Uterus (tissue), 3 donors: ENCODE measurements at regions not wholly inside any gene's neighbourhood (a gene's known extent, or its start where the extent isn't known, plus 50 kb on each side); places are given as distances from the start of the nearest gene placed in this dataset.

Experiments used
- DNase-seq, 2 donors: peaks; one replicate each; pipeline ENCODE4 v3.0.0-alpha.2; 2019 to 2020
- H3K27ac ChIP-seq, 2 donors: fragments of 200-600 bp; sonication (generic); 1 replicate in 1 of 2; 2 replicates in 1 of 2; pipeline ENCODE4 v1.5.1; 2016 to 2018
- H3K27me3 ChIP-seq, 2 donors: fragments of 200-600 bp; sonication (generic); one replicate each; pipeline ENCODE4 v1.5.1; 2018 to 2019; ENCODE audit warnings: control low read depth in 1 of 2
- H3K36me3 ChIP-seq, 2 donors: fragments of 200-600 bp; sonication (generic); one replicate each; pipeline ENCODE4 v1.5.1; 2019; ENCODE audit warnings: control low read depth in 1 of 2
- H3K4me1 ChIP-seq, 2 donors: fragments of 200-600 bp; sonication (generic); one replicate each; pipeline ENCODE4 v1.5.1; 2018 to 2019; ENCODE audit warnings: control low read depth in 1 of 2
- H3K4me3 ChIP-seq, 2 donors: fragments of 200-600 bp; sonication (generic); 1 replicate in 1 of 2; 2 replicates in 1 of 2; pipeline ENCODE4 v1.5.1; 2018 to 2019; ENCODE audit warnings: mild to moderate bottlenecking in 1 of 2
- H3K9me3 ChIP-seq, 2 donors: fragments of 200-600 bp; sonication (generic); one replicate each; pipeline ENCODE4 v1.5.1; 2019; ENCODE audit warnings: control low read depth in 1 of 2
- POLR2A ChIP-seq, 2 donors: fragments of 450-650 bp; IDR thresholded peaks; one replicate each; pipeline ENCODE4 v1.6.1; 2016; ENCODE audit warnings: antibody characterized with exemption in 2 of 2, mild to moderate bottlenecking in 1 of 2, moderate library complexity in 1 of 2
- intact Hi-C: fragments of 100-400 bp; cut with DNase I; formaldehyde crosslinking; loops from one replicate; pipeline ENCODE4 v1.15.1; 2023; ENCODE audit warnings: low total_unique reads
- TF ChIP-seq, protein P1 (sequence below), 4 experiments: fragments of 200-600 bp in 2 of 4; fragments of 450-650 bp in 2 of 4; sonication (generic) in 2 of 4; IDR thresholded peaks; one replicate each; pipeline ENCODE4 v1.5.1; 2016 to 2019; ENCODE audit warnings: antibody characterized with exemption in 4 of 4, mild to moderate bottlenecking in 2 of 4, moderate library complexity in 1 of 4
- donor health status: DM: yes; HTN: yes; CAD: no.

DNA sequence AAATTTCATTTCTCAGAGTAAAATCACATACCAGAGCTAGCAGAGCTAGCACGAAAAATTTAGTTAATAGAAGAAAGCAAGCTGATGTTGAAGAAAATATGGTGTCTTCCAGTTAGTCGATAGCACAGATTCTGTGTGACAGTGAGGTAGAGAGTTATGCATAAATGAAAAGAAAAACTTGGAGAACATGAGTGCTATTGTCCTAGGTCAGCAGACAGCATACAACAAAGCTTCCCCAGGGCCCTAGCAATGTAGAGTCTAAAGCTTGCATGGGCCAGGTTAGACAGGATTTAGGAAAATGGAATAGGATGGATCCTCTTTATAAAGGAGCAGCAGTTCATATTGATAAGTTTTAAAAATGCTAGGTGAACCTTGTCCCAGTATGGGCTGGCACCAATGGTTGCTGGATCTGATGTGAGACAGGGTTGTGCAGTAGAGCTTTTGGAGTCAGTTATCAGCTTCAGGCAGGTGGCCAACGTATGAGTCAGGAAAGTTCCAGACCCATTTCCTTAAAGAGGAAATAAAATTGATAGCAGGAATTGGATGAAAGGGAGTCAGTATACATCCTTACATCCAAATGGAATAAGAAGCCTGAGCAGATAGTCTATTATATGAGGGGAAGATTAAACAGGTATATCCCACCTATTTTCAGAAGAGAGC is 277.2 kb downstream of the FRK start:
- no peaks in the 10 kb centered on the region for H3K4me1 ChIP-seq
- H3K9me3 ChIP-seq = no peaks in the 10 kb centered on the region
- no peak for DNase-seq
- no peaks in the 10 kb centered on the region for H3K27me3 ChIP-seq
- H3K27ac ChIP-seq = no peak overlapping the region
- intact Hi-C loops = no loop called here
- no peak overlapping the region for H3K4me3 ChIP-seq
- TF ChIP-seq POLR2A (IDR thresholded peaks at IDR 0.05) = no peak
- TF ChIP-seq, protein P1, sequence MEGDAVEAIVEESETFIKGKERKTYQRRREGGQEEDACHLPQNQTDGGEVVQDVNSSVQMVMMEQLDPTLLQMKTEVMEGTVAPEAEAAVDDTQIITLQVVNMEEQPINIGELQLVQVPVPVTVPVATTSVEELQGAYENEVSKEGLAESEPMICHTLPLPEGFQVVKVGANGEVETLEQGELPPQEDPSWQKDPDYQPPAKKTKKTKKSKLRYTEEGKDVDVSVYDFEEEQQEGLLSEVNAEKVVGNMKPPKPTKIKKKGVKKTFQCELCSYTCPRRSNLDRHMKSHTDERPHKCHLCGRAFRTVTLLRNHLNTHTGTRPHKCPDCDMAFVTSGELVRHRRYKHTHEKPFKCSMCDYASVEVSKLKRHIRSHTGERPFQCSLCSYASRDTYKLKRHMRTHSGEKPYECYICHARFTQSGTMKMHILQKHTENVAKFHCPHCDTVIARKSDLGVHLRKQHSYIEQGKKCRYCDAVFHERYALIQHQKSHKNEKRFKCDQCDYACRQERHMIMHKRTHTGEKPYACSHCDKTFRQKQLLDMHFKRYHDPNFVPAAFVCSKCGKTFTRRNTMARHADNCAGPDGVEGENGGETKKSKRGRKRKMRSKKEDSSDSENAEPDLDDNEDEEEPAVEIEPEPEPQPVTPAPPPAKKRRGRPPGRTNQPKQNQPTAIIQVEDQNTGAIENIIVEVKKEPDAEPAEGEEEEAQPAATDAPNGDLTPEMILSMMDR (IDR thresholded peaks at IDR 0.05) = no peak
- H3K36me3 ChIP-seq = no peaks in the 10 kb centered on the region

DNA sequence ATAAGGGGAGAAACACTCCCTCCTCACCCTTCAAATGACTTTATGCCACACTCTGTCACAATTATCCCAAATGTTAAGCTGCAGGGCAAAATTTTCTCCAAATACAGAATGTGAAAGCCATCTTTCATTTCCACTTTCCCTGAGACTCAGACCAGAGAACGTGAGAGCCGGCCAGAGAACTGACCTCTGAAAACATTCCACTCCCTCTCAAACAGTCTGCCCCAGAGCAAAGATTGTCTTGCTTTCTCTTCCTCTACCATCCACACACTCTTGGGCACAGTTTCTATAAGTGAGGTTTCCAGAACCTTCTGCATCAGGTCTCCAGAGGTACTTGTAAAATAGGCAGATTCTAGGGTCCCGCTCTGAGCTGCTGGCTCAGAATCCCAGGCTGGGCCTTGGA is 278.1 kb downstream of the FRK start:
- no peaks in the 10 kb centered on the region for H3K36me3 ChIP-seq
- TF ChIP-seq, protein P1 (IDR thresholded peaks at IDR 0.05) = no peak
- no peak for TF ChIP-seq POLR2A (IDR thresholded peaks at IDR 0.05)
- no peaks in the 10 kb centered on the region for H3K9me3 ChIP-seq
- H3K4me3 ChIP-seq = no peak overlapping the region
- H3K4me1 ChIP-seq = no peaks in the 10 kb centered on the region
- no peaks in the 10 kb centered on the region for H3K27me3 ChIP-seq
- DNase-seq = no peak
- no peak overlapping the region for H3K27ac ChIP-seq
- intact Hi-C loops = no loop called here

DNA sequence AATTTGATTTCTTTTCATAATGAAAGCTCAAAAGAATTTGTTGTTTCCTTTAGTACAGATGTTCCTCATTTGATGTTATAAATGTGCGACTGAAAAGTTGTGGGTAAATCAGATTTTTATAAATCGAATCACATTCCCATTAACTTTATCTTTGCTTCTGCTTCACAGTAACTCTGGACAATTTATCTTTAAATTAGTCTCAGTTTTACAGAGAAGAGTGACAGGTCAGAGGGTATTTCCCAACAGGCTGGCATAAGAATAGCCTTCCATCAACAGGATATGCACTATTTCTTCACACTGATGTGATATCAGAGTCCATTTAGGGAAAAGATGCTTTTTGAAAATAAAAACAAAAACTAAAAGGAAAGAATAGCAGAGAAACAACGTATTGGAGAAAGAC is 286.9 kb downstream of the FRK start:
- no peak for TF ChIP-seq POLR2A (IDR thresholded peaks at IDR 0.05)
- Histone ChIP-seq H3K4me1 (no peaks in the 10 kb centered on the region), H3K36me3 (no peaks in the 10 kb centered on the region), H3K27ac (no peak overlapping the region), H3K4me3 (no peak overlapping the region), H3K27me3 (no peaks in the 10 kb centered on the region), H3K9me3 (no peaks in the 10 kb centered on the region)
- DNase-seq = no peak
- intact Hi-C loops = no loop called here

DNA sequence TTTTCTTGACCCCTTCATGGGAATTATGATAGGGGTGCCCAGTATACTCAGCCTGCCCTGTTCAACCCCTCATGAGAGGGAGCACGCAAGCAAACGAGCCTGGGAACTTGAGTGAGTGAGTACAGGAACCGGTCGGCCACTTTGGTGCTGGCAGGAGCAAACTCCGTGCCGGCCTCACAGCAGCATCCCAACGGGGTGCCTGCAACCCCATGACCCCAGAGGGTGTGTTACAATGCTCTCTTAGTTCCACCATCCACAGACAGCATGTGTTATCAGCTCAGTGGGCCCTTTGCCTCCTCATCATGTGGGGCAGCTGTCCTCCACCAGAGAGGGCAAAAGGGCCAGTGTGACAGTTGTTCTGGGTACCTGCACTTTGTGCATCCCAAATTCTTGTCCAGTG is 289.8 kb downstream of the FRK start:
- Histone ChIP-seq H3K4me1 (no peaks in the 10 kb centered on the region), H3K4me3 (no peak overlapping the region), H3K9me3 (no peaks in the 10 kb centered on the region), H3K36me3 (no peaks in the 10 kb centered on the region), H3K27me3 (no peaks in the 10 kb centered on the region), H3K27ac (no peak overlapping the region)
- intact Hi-C loops = no loop called here
- TF ChIP-seq, protein P1 (IDR thresholded peaks at IDR 0.05) = no peak
- TF ChIP-seq POLR2A (IDR thresholded peaks at IDR 0.05) = no peak
- DNase-seq = no peak

DNA sequence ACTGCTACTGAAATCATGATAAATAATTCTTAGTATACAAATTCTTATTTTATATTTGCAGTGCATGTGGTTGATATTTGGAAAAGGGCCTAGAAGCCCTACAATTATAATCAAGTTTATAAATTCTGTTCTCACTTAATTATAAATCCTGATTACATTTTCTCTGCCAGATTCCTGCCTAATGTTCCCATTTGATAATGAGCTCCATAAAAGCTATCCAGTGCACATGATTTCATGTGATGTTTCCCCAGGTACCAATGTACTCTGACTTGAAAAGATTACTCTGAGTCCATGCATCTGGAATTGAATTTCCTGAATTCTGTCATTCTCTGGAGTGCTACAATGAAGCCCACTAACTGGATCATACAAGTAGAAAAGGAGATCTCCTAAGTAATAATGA is 292.2 kb downstream of the FRK start:
- no peak overlapping the region for H3K27ac ChIP-seq
- H3K9me3 ChIP-seq = no peaks in the 10 kb centered on the region
- intact Hi-C loops = no loop called here
- H3K4me1 ChIP-seq = no peaks in the 10 kb centered on the region
- no peak for TF ChIP-seq POLR2A (IDR thresholded peaks at IDR 0.05)
- TF ChIP-seq, protein P1 (IDR thresholded peaks at IDR 0.05) = no peak
- no peak overlapping the region for H3K4me3 ChIP-seq
- no peaks in the 10 kb centered on the region for H3K27me3 ChIP-seq
- DNase-seq = no peak
- no peaks in the 10 kb centered on the region for H3K36me3 ChIP-seq

GRCh38 chr6:115767931-115768330 is 292.8 kb downstream of the FRK start:
- no peak for DNase-seq
- TF ChIP-seq, protein P1 (IDR thresholded peaks at IDR 0.05) = no peak
- TF ChIP-seq POLR2A (IDR thresholded peaks at IDR 0.05) = no peak
- Histone ChIP-seq H3K9me3 (no peaks in the 10 kb centered on the region), H3K27ac (no peak overlapping the region), H3K27me3 (no peaks in the 10 kb centered on the region), H3K4me3 (no peak overlapping the region), H3K4me1 (no peaks in the 10 kb centered on the region), H3K36me3 (no peaks in the 10 kb centered on the region)
- intact Hi-C loops = no loop called here
